HUES6 (cell line): ENCODE measurements at regions not wholly inside any gene's neighbourhood (a gene's known extent, or its start where the extent isn't known, plus 50 kb on each side); places are given as distances from the start of the nearest gene placed in this dataset.

ENCODE experiments used
- H3K27ac ChIP-seq: 2 replicates; pipeline ENCODE4 v1.7.0; 2013; ENCODE audit warnings: low read depth, mild to moderate bottlenecking, low read length, inconsistent platforms
- H3K27me3 ChIP-seq: 2 replicates; pipeline ENCODE4 v1.6.1; 2013; ENCODE audit warnings: low read length; ENCODE audit not compliant: control insufficient read depth, insufficient read depth
- H3K36me3 ChIP-seq: 2 replicates; pipeline ENCODE4 v1.6.1; 2013; ENCODE audit warnings: low read length; ENCODE audit not compliant: control insufficient read depth, insufficient read depth
- H3K4me1 ChIP-seq: 2 replicates; pipeline ENCODE4 v1.6.1; 2013; ENCODE audit warnings: low read length; ENCODE audit not compliant: control insufficient read depth, insufficient read depth
- H3K4me3 ChIP-seq: 2 replicates; pipeline ENCODE4 v1.5.1; 2013; ENCODE audit warnings: low read depth, low read length
- H3K9ac ChIP-seq: one replicate; pipeline ENCODE4 v1.6.1; 2013; ENCODE audit warnings: mild to moderate bottlenecking, low read length
- H3K9me3 ChIP-seq: 2 replicates; pipeline ENCODE4 v1.6.1; 2013; ENCODE audit warnings: low read depth, low read length; ENCODE audit not compliant: control insufficient read depth, insufficient read depth

GRCh38 chr2:242020196-242021004 lies 150.9 kb downstream of the RTP5 start:
- Histone ChIP-seq H3K4me1 (no peaks in the 10 kb centered on the region), H3K27me3 (peaks cover 19% of the 10 kb centered on the region; the same call in 1 of the 2 replicates), H3K27ac (no peak overlapping the region), H3K4me3 (no peak overlapping the region), H3K9ac (no peak overlapping the region), H3K9me3 (peaks cover 14% of the 10 kb centered on the region; the same call in 1 of the 2 replicates), H3K36me3 (no peaks in the 10 kb centered on the region)

GRCh38 chr2:242022550-242023290 lies 153.2 kb downstream of the RTP5 start:
- Histone ChIP-seq H3K27me3 (peaks cover 19% of the 10 kb centered on the region; the same call in 1 of the 2 replicates), H3K36me3 (no peaks in the 10 kb centered on the region), H3K27ac (no peak overlapping the region), H3K4me1 (no peaks in the 10 kb centered on the region), H3K4me3 (no peak overlapping the region), H3K9ac (no peak overlapping the region), H3K9me3 (peaks cover 9% of the 10 kb centered on the region; the same call in 1 of the 2 replicates)

DNA sequence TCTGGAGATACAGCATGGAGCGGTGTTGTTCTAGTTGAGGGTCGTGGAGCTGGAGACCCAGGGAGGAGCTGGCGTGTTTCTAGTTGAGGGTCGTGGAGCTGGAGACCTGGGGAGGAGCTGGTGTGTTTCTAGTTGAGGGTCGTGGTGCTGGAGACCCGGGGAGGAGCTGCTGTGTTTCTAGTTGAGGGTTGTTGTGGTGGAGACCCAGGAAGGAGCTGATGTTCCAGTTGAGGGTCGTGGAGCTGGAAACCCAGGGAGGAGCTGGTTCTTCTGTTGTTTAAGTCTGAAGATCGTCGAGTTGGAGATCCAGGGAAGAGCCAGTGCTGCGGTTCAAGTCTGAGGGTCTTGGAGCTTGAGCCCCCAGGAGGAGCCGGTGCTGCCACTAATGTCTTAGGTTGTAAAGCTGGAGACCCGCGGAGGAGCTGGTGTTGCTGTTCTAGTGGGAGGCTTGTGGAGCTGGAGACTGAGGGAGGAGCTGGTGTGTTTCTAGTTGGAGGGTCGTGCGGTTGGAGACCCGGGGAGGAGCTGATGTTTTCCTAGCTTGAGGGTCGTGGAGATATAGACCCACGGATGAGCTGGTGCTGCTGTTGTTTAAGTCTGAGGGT lies 155.3 kb downstream of the RTP5 start:
- H3K9me3 ChIP-seq, result peaks cover 9% of the 10 kb centered on the region; the same call in 1 of the 2 replicates
- H3K4me1 ChIP-seq, result no peaks in the 10 kb centered on the region
- H3K36me3 ChIP-seq, result no peaks in the 10 kb centered on the region
- no peak overlapping the region for H3K4me3 ChIP-seq
- H3K9ac ChIP-seq, result no peak overlapping the region
- H3K27ac ChIP-seq, result no peak overlapping the region
- peaks cover 26% of the 10 kb centered on the region; the same call in 1 of the 2 replicates for H3K27me3 ChIP-seq

- Histone ChIP-seq H3K9ac (no peak overlapping the region), H3K36me3 (no peaks in the 10 kb centered on the region), H3K4me3 (no peak overlapping the region), H3K9me3 (peaks cover 6% of the 10 kb centered on the region; the same call in 1 of the 2 replicates), H3K27me3 (peaks cover 34% of the 10 kb centered on the region), H3K4me1 (no peaks in the 10 kb centered on the region), H3K27ac (no peak overlapping the region)
Observed at GRCh38 chr2:242027676-242028450, 158.3 kb downstream of the RTP5 start.

- H3K4me3 ChIP-seq, result no peak overlapping the region
- H3K27me3 ChIP-seq, result peaks cover 39% of the 10 kb centered on the region
- H3K9me3 ChIP-seq, result peaks cover 2% of the 10 kb centered on the region; the same call in 1 of the 2 replicates
- 0 out of 2 replicates have a peak, but pooled peaks cover 4% of the 10 kb centered on the region for H3K4me1 ChIP-seq
- no peak overlapping the region for H3K27ac ChIP-seq
- no peak overlapping the region for H3K9ac ChIP-seq
- H3K36me3 ChIP-seq, result no peaks in the 10 kb centered on the region
Observed at GRCh38 chr2:242029422-242030225, 160.1 kb downstream of the RTP5 start.

DNA sequence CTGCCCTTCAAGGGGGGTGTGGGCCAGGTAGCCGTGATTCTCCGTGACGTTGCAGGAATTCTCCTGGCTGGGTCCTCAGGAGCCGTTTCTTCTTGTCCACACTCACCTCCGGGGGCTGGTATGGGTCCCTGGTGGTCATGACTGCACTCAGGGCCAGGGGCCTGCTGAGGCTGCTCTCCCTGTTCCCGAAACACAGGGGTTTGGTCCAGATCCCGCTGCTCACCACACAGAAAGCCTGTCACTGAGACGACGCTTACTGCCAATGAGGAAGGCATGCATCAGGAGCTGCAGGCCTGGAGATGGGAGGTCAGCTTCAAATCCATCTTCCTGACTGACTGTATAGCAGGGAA lies 160.7 kb downstream of the RTP5 start:
- no peaks in the 10 kb centered on the region for H3K36me3 ChIP-seq
- H3K27ac ChIP-seq, result no peak overlapping the region
- H3K9me3 ChIP-seq, result no peaks in the 10 kb centered on the region; the same call in 1 of the 2 replicates
- H3K9ac ChIP-seq, result no peak overlapping the region
- 0 out of 2 replicates have a peak, but pooled peaks cover 4% of the 10 kb centered on the region for H3K4me1 ChIP-seq
- peaks cover 38% of the 10 kb centered on the region for H3K27me3 ChIP-seq
- no peak overlapping the region for H3K4me3 ChIP-seq

DNA sequence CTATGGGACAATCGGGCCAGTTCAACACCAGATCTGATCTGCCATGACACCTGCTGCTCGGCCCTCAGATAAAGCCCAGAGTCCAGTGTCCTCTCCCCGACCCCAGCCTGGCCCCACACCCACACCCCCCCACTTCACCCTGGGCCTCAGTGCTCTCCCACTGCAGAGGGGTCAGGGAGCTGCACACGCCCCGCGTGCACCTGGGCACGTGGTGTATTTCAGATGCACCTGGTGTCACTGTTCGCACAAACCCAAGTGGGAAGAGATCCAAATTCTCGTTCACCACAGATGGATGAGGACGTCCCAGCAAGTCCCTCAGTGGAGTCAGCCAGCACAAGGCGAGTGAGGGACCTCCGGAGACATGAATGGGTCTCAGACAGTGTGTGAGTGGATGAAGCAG lies 161.3 kb downstream of the RTP5 start:
- no peaks in the 10 kb centered on the region; the same call in 1 of the 2 replicates for H3K9me3 ChIP-seq
- H3K4me1 ChIP-seq, result 0 out of 2 replicates have a peak, but pooled peaks cover 4% of the 10 kb centered on the region
- H3K27ac ChIP-seq, result no peak overlapping the region
- no peak overlapping the region for H3K9ac ChIP-seq
- H3K27me3 ChIP-seq, result peaks cover 41% of the 10 kb centered on the region
- H3K36me3 ChIP-seq, result no peaks in the 10 kb centered on the region
- H3K4me3 ChIP-seq, result no peak overlapping the region

GRCh38 chr2:242031481-242032019 lies 162.0 kb downstream of the RTP5 start:
- no peak overlapping the region for H3K4me3 ChIP-seq
- H3K36me3 ChIP-seq, result no peaks in the 10 kb centered on the region
- H3K9ac ChIP-seq, result no peak overlapping the region
- no peak overlapping the region for H3K27ac ChIP-seq
- no peaks in the 10 kb centered on the region; the same call in 1 of the 2 replicates for H3K9me3 ChIP-seq
- H3K27me3 ChIP-seq, result peaks cover 47% of the 10 kb centered on the region
- 0 out of 2 replicates have a peak, but pooled peaks cover 4% of the 10 kb centered on the region for H3K4me1 ChIP-seq

DNA sequence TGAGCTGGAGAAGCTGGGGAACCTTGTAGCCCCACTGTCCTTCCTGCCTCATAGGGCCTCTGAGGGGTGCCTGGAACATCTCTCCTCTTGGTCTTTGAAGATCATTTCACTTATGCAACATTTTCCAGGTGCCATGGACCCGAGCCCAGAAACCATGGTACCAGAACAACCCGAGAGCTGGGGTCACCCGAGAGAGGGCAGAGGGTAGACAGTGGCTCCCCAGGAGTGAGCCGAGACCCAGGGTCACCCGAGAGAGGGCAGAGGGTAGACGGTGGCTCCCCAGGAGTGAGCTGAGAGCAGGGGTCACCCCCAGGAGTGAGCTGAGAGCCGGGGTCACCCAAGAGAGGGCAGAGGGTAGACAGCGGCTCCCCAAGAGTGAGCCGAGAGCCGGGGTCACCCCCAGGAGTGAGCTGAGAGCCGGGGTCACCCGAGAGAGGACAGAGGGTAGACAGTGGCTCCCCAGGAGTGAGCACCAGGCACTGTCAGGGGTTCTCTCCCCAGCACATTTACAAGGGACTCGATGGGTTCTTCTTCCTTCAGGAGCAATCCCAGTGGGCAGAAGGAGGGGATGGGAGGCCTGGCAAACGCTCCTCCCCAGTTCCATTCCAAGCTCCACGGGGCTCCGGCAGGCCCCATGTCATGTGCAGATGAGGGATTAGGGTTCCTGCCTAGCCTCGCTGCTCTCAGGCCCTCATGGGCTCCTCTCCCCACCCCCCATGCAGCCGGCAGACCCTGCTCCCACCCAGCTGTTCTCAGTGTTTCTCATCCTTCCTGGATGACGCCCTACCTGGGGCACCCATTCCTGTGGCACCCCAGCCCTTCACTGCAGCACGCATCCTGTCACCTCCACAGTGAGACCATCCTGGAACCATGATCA lies 163.5 kb downstream of the RTP5 start:
- Histone ChIP-seq H3K27me3 (peaks cover 58% of the 10 kb centered on the region), H3K4me3 (no peak overlapping the region), H3K9ac (no peak overlapping the region)

More for the DNA sequence above, 163.5 kb downstream of the RTP5 start:
- Histone ChIP-seq H3K36me3 (no peaks in the 10 kb centered on the region), H3K9me3 (no peaks in the 10 kb centered on the region; the same call in 1 of the 2 replicates), H3K27ac (no peak overlapping the region), H3K4me1 (0 out of 2 replicates have a peak, but pooled peaks cover 4% of the 10 kb centered on the region)
